ENCODE measurements at regions not wholly inside any gene's neighbourhood (a gene's known extent, or its start where the extent isn't known, plus 50 kb on each side); places are given as distances from the start of the nearest gene placed in this dataset.

- no peak for DNase-seq
These were observed 86.1 kb upstream of the VAV3 start for GRCh38 chr1:108050911-108051629.

- no peak for DNase-seq
These were observed 85.2 kb upstream of the VAV3 start for GRCh38 chr1:108050158-108050557.

GRCh38 chr1:108049178-108049819, 84.3 kb upstream of the VAV3 start:
- DNase-seq, result no peak

DNA sequence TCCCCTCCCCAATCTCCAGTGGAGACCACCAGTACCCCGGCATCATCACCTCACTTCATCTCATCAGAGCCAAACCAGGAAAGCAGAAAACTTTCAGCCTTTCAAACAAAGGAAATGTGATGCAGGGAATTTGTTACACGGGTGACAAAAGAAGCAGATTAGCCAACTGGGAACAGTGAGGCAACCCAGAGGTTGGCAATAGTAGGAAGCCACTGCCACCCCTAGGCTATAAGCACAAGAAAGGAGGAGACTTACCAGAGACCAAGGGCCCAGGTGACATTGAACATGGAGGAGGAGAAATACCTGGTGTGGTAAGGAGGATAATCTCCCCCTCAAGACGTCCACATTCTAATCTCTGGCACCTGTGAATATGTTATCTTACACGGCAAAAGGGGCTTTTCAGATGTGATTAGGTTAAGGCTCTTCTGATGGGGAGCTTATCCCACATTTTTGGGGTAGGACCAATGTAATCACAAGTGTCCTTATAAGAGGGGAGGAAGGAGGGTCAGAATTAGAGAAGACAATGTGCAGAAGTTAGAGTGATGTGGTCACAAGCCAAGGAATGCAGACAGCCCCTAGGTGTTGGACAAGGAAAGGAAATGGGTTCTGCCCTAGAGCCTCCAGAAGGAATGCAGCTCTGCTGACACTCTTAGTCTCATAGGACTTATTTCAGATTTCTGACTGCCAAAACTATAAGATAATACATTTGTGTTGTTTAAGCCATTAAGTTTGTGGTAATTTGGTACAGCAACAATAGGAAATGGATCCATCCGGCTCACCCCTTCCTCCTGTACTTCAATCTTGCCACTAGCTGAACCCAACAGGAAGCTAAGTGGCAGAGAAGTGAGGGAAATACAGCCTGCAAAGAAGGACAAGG, 83.6 kb upstream of the VAV3 start:
- DNase-seq, result no peak

DNA sequence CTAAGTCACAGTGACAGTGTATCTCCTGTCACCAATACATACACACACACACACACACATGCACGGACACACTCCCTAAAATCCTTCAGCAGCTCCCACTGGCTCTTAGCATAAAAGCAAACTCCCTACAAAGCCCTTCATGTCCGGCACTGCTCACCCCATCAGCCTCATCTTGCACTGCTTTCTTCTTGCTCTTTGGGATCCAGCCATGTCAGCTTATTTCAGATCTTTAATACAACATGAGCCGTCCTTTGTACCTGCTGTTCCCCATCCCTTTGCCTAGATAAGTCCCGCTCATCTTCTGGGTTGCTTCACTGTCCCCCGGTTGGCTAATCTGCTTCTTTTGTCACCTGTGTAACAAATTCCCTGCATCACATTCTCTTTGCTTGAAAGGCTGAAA, 82.1 kb upstream of the VAV3 start:
- DNase-seq, result no peak

GRCh38 chr1:108046026-108046425, 81.0 kb upstream of the VAV3 start:
- no peak for DNase-seq

- DNase-seq, result no peak
These were observed 80.5 kb upstream of the VAV3 start for GRCh38 chr1:108045460-108045859.

GRCh38 chr1:108044318-108044717, 79.3 kb upstream of the VAV3 start:
- no peak for DNase-seq

- no peak for DNase-seq
These were observed 78.7 kb upstream of the VAV3 start for GRCh38 chr1:108043707-108044106.

DNA sequence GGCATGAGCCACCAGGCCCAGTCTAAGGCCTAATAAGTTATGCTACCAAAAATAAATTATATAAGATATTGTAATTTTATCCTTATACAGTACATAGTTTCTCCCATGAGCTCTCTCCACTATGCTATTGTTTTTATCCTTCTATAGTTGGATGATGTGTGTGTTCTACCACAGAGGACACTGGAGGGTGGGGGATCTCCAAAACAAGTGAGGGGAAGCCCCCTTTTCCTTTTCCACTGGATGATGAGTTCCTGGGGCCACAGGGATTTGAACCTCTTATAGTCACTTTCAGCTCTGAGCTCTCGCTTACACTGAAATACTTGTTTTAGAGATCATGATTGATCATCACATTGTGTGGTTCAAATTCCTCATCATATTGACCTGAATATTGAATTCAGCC, 77.6 kb upstream of the VAV3 start:
- no peak for DNase-seq

DNA sequence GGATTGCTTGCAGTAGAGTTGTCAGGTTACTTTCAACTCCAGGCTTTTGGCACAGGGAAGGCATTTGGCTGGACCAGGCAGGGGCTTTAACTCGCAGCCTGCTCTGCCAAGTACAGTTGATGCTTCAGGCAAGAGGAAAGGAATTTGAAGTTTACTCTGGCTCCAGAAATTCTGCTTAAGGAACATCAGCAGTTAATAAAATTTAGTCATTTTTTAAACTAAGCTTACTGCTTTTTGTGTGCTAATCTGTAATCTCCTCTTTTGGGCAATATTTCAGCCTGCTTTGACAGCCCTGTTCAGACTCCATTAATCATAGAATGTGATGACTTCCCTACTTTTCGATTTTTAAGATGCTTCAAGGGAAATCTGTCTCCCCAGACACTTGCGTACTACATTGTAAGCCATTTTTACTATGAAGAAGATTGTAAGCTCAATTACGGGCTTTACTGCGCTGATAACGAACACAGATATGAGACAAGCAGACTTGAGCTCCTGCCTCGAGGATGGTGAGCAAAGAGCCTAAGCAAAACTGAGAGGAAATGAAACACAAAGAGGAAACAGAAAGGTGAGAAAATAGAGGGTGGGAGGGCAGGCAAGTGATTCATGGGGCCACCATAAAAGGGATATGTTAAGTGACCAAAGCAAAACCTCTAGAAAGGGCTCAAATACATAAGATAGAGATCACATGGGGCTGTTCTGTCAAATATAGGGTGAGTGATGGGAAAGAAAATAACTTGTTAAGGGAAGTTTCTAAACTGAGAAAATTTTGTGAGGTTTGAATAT, 76.6 kb upstream of the VAV3 start:
- no peak for DNase-seq

DNA sequence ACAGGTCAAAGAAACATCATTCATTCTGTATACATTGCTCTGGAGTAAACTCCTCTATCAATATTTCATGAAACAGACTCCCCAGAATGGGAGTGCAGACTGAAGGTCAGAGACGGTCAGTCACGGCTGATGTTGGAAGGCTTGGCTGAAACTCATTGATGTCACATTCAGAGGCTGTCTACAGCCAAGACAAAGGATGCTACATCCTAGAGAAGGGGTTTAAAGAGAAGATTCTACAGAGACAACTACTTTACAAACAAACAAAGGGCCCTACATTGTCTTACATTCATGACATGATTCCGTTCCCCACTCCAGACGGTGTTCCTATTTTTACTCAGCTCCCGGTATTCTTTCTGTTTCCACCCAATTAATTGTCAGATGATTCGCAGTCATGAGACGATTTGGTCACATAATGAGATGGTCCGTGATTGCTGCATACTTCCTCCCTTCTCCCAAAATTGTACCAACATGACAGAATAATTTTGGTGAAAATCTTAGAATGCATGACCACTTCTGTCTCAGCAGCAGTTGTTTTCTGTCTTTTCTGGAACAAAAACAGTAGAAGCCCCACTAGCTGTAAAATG, 73.8 kb upstream of the VAV3 start:
- DNase-seq, result no peak

- DNase-seq, result no peak
These were observed 72.0 kb upstream of the VAV3 start for GRCh38 chr1:108036796-108037562.

DNA sequence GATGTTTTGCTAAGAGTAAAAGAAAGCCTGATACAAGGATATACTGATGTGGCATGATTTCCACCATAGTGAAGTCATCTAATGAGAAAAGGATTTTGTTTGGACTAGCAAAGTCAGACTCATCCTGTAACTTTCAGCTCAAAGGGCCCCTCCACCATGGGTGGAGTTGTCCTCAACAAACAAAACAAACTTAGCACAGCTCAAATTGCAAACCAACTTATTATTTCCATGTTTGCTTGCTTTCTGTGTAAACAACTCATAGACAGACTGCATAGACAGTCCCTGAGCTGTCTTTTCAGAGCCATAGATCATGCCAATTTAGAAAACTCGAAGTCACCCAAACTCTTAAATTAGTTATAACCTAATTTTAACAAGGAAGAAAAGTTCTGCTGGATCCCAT, 69.4 kb upstream of the VAV3 start:
- DNase-seq, result no peak

- DNase-seq, result no peak
These were observed 68.6 kb upstream of the VAV3 start for GRCh38 chr1:108033550-108033951.

- DNase-seq, result no peak
These were observed 63.9 kb upstream of the VAV3 start for GRCh38 chr1:108028841-108029388.

GRCh38 chr1:108027389-108027788, 62.4 kb upstream of the VAV3 start:
- DNase-seq, result no peak

- no peak for DNase-seq
These were observed 52.7 kb upstream of the VAV3 start for GRCh38 chr1:108017698-108018097.

DNA sequence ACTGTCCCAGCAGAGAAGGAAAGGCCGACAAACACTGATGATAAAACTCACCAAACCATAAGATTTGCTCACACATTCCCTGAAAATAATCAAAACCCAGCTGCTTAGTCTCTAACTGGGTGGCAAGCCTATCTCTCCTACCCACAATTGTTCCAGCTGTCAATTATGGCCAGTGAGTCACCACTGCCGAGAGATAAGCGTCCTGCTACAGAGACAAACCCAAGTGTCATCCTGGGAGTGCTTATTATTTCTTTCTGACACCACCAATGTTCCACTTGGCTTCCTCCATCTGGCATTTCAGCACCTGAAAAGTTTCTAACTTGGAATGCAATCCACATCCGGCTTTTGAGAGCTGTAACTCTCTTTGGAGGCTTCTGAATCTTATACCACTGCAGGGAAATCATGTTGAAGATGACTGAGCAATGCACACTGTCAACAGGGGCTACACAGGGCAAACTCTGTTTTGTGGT, 51.5 kb upstream of the VAV3 start:
- no peak for DNase-seq
